HT-29 (cell line): ENCODE measurements at regions not wholly inside any gene's neighbourhood (a gene's known extent, or its start where the extent isn't known, plus 50 kb on each side); places are given as distances from the start of the nearest gene placed in this dataset.

ENCODE experiments used
- DNase-seq: peaks from one replicate; pipeline ENCODE4 v3.0.0-alpha.2; 2015; ENCODE audit warnings: low spot score

GRCh38 chr6:76843054-76843822 is 620.1 kb downstream of the HTR1B start:
- DNase-seq = no peak

GRCh38 chr6:76840865-76841264 is 622.4 kb downstream of the HTR1B start:
- no peak for DNase-seq

- DNase-seq = no peak
Measured at GRCh38 chr6:76840041-76840745, 623.1 kb downstream of the HTR1B start.

GRCh38 chr6:76839505-76839904 is 623.8 kb downstream of the HTR1B start:
- no peak for DNase-seq

- DNase-seq = no peak
Measured at GRCh38 chr6:76837564-76837963, 625.7 kb downstream of the HTR1B start.

- DNase-seq = no peak
Measured at GRCh38 chr6:76835695-76836094, 627.6 kb downstream of the HTR1B start.

- no peak for DNase-seq
Measured at GRCh38 chr6:76835293-76835692, 628.0 kb downstream of the HTR1B start.

GRCh38 chr6:76834399-76834798 is 628.9 kb downstream of the HTR1B start:
- DNase-seq = no peak

GRCh38 chr6:76831299-76831698 is 632.0 kb downstream of the HTR1B start:
- DNase-seq = no peak

GRCh38 chr6:76823578-76823977 is 639.7 kb downstream of the HTR1B start:
- DNase-seq = peak; percentile 19

GRCh38 chr6:76818451-76818850 is 644.8 kb downstream of the HTR1B start:
- no peak for DNase-seq

GRCh38 chr6:76817429-76817828 is 645.9 kb downstream of the HTR1B start:
- DNase-seq = no peak

GRCh38 chr6:76814496-76815458 is 648.5 kb downstream of the HTR1B start:
- no peak for DNase-seq

GRCh38 chr6:76810286-76810685 is 653.0 kb downstream of the HTR1B start:
- DNase-seq = no peak

- no peak for DNase-seq
Measured at GRCh38 chr6:76803038-76803580, 660.2 kb downstream of the HTR1B start.

- DNase-seq = no peak
Measured at GRCh38 chr6:76792394-76792793, 670.9 kb downstream of the HTR1B start.

GRCh38 chr6:76790881-76791280 is 672.4 kb downstream of the HTR1B start:
- no peak for DNase-seq

GRCh38 chr6:76790045-76790796 is 673.1 kb downstream of the HTR1B start:
- peak; percentile 71 for DNase-seq

- DNase-seq = no peak
Measured at GRCh38 chr6:76789580-76789979, 673.7 kb downstream of the HTR1B start.

- no peak for DNase-seq
Measured at GRCh38 chr6:76788155-76788554, 675.1 kb downstream of the HTR1B start.

- peak; percentile 8 for DNase-seq
Measured at GRCh38 chr6:76779068-76779467, 684.2 kb downstream of the HTR1B start.
